IPS DF 6.9 (cell line): ENCODE measurements at regions not wholly inside any gene's neighbourhood (a gene's known extent, or its start where the extent isn't known, plus 50 kb on each side); places are given as distances from the start of the nearest gene placed in this dataset.

Experiments used
- DNase-seq: peaks from one replicate; pipeline ENCODE4 v3.0.0-alpha.2; 2013; ENCODE audit warnings: low read depth, low spot score
- H3K27ac ChIP-seq: one replicate; pipeline ENCODE4 v1.5.1; 2013; ENCODE audit warnings: low read length, control low read depth
- H3K27me3 ChIP-seq: 2 replicates; pipeline ENCODE4 v1.6.1; 2013; ENCODE audit warnings: mild to moderate bottlenecking, low read length; ENCODE audit not compliant: control insufficient read depth, insufficient read depth
- H3K36me3 ChIP-seq: 2 replicates; pipeline ENCODE4 v1.6.1; 2013; ENCODE audit warnings: low read length; ENCODE audit not compliant: control insufficient read depth, insufficient read depth
- H3K4me1 ChIP-seq: 2 replicates; pipeline ENCODE4 v1.6.1; 2013; ENCODE audit warnings: low read length; ENCODE audit not compliant: control insufficient read depth, insufficient read depth
- H3K4me3 ChIP-seq: 2 replicates; pipeline ENCODE4 v1.5.1; 2013; ENCODE audit warnings: mild to moderate bottlenecking, low read length
- H3K9me3 ChIP-seq: 2 replicates; pipeline ENCODE4 v1.6.1; 2013; ENCODE audit warnings: low read length, inconsistent platforms; ENCODE audit not compliant: control insufficient read depth, insufficient read depth
- WGBS: extraction: QIAGEN DNeasy Blood & Tissue Kit; methylation state at CpG from one replicate; pipeline ENCODE4 v1.1.7; 2013; ENCODE audit warnings: mixed read lengths, missing lambda C conversion rate; ENCODE audit not compliant: insufficient read length, insufficient coverage; 5-methylcytosine and 5-hydroxymethylcytosine counted together

- DNase-seq, result no peak
- Histone ChIP-seq H3K9me3 (no peaks in the 10 kb centered on the region), H3K4me3 (no peak overlapping the region), H3K4me1 (no peaks in the 10 kb centered on the region), H3K27ac (no peak overlapping the region), H3K27me3 (no peaks in the 10 kb centered on the region), H3K36me3 (no peaks in the 10 kb centered on the region)
- WGBS, result no CpG with 5 or more reads among the region's 7 CpGs
Measured at GRCh38 chr7:41878309-41879295, 175.7 kb upstream of the INHBA start.

GRCh38 chr7:41877118-41877517 is 174.2 kb upstream of the INHBA start:
- H3K9me3 ChIP-seq, result no peaks in the 10 kb centered on the region
- no peaks in the 10 kb centered on the region for H3K4me1 ChIP-seq
- H3K27ac ChIP-seq, result no peak overlapping the region
- no peaks in the 10 kb centered on the region for H3K36me3 ChIP-seq
- no peak for DNase-seq
- no peaks in the 10 kb centered on the region for H3K27me3 ChIP-seq
- no peak overlapping the region for H3K4me3 ChIP-seq
- WGBS, result no CpG with 5 or more reads among the region's 7 CpGs

GRCh38 chr7:41875513-41875912 is 172.6 kb upstream of the INHBA start:
- H3K27ac ChIP-seq, result no peak overlapping the region
- H3K4me1 ChIP-seq, result no peaks in the 10 kb centered on the region
- no CpG with 5 or more reads among the region's 6 CpGs for WGBS
- DNase-seq, result no peak
- no peaks in the 10 kb centered on the region for H3K9me3 ChIP-seq
- H3K27me3 ChIP-seq, result no peaks in the 10 kb centered on the region
- no peak overlapping the region for H3K4me3 ChIP-seq
- H3K36me3 ChIP-seq, result no peaks in the 10 kb centered on the region

- no peak overlapping the region for H3K27ac ChIP-seq
- no peaks in the 10 kb centered on the region for H3K4me1 ChIP-seq
- H3K27me3 ChIP-seq, result no peaks in the 10 kb centered on the region
- DNase-seq, result no peak
- H3K4me3 ChIP-seq, result no peak overlapping the region
- H3K9me3 ChIP-seq, result no peaks in the 10 kb centered on the region
- no peaks in the 10 kb centered on the region for H3K36me3 ChIP-seq
- WGBS, result no CpG with 5 or more reads among the region's 3 CpGs
Measured at GRCh38 chr7:41874201-41874785, 171.4 kb upstream of the INHBA start.

- Histone ChIP-seq H3K36me3 (no peaks in the 10 kb centered on the region), H3K27me3 (no peaks in the 10 kb centered on the region), H3K27ac (no peak overlapping the region), H3K4me1 (no peaks in the 10 kb centered on the region), H3K4me3 (no peak overlapping the region), H3K9me3 (no peaks in the 10 kb centered on the region)
- no CpG with 5 or more reads among the region's 2 CpGs for WGBS
- no peak for DNase-seq
Measured at GRCh38 chr7:41873741-41874140, 170.9 kb upstream of the INHBA start.

- H3K27ac ChIP-seq, result no peak overlapping the region
- H3K9me3 ChIP-seq, result no peaks in the 10 kb centered on the region
- H3K4me1 ChIP-seq, result no peaks in the 10 kb centered on the region
- WGBS, result no CpG with 5 or more reads among the region's 1 CpG
- no peaks in the 10 kb centered on the region for H3K36me3 ChIP-seq
- DNase-seq, result no peak
- H3K4me3 ChIP-seq, result no peak overlapping the region
- no peaks in the 10 kb centered on the region for H3K27me3 ChIP-seq
Measured at GRCh38 chr7:41872966-41873365, 170.1 kb upstream of the INHBA start.

- H3K27me3 ChIP-seq, result no peaks in the 10 kb centered on the region
- H3K36me3 ChIP-seq, result no peaks in the 10 kb centered on the region
- H3K4me3 ChIP-seq, result no peak overlapping the region
- H3K4me1 ChIP-seq, result no peaks in the 10 kb centered on the region
- WGBS, result no CpG with 5 or more reads among the region's 1 CpG
- H3K9me3 ChIP-seq, result no peaks in the 10 kb centered on the region
- DNase-seq, result no peak
- no peak overlapping the region for H3K27ac ChIP-seq
Measured at GRCh38 chr7:41870461-41871138, 167.7 kb upstream of the INHBA start.

- Histone ChIP-seq H3K9me3 (no peaks in the 10 kb centered on the region; the same call in 1 of the 2 replicates), H3K4me1 (no peaks in the 10 kb centered on the region), H3K4me3 (no peak overlapping the region), H3K27me3 (no peaks in the 10 kb centered on the region), H3K27ac (no peak overlapping the region), H3K36me3 (no peaks in the 10 kb centered on the region)
- WGBS, result no CpG with 5 or more reads among the region's 4 CpGs
- no peak for DNase-seq
Measured at GRCh38 chr7:41869997-41870396, 167.1 kb upstream of the INHBA start.

- no peaks in the 10 kb centered on the region for H3K36me3 ChIP-seq
- no peaks in the 10 kb centered on the region for H3K4me1 ChIP-seq
- WGBS, result no CpG with 5 or more reads among the region's 3 CpGs
- H3K9me3 ChIP-seq, result no peaks in the 10 kb centered on the region; the same call in 1 of the 2 replicates
- no peak overlapping the region for H3K4me3 ChIP-seq
- no peak for DNase-seq
- H3K27me3 ChIP-seq, result no peaks in the 10 kb centered on the region
- H3K27ac ChIP-seq, result no peak overlapping the region
Measured at GRCh38 chr7:41869596-41869995, 166.7 kb upstream of the INHBA start.

GRCh38 chr7:41869091-41869490 is 166.2 kb upstream of the INHBA start:
- Histone ChIP-seq H3K4me3 (no peak overlapping the region), H3K27ac (no peak overlapping the region), H3K9me3 (peaks cover 2% of the 10 kb centered on the region; the same call in 1 of the 2 replicates), H3K36me3 (no peaks in the 10 kb centered on the region), H3K27me3 (no peaks in the 10 kb centered on the region), H3K4me1 (no peaks in the 10 kb centered on the region)
- no peak for DNase-seq
